GM18511 (cell line): ENCODE measurements at regions not wholly inside any gene's neighbourhood (a gene's known extent, or its start where the extent isn't known, plus 50 kb on each side); places are given as distances from the start of the nearest gene placed in this dataset.
"Not testable (repeated sequence)": the region's sequence is repeated elsewhere in the genome, so short reads cannot be mapped to it uniquely, and the experiment has no call there.

Experiments used
- ATAC-seq: cut with Tn5 transposase; IDR thresholded peaks from one replicate; pipeline ENCODE4 v1.9.1; 2021; ENCODE audit warnings: mild to moderate bottlenecking, moderate library complexity; ENCODE audit not compliant: unreplicated experiment

DNA sequence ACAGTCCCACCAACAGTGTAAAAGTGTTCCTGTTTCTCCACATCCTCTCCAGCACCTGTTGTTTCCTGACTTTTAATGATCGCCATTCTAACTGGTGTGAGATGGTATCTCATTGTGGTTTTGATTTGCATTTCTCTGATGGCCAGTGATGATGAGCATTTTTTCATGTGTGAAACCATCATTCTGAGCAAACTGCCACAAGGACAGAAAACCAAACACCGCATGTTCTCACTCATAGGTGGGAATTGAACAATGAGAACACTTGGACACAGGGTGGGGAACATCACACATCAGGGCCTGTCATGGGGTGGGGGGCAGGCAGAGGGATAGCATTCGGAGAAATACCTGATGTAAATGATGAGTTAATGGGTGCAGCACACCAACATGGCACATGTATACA is 240.8 kb downstream of the FAT3 start:
- not testable (repeated sequence) for ATAC-seq

- ATAC-seq, result no peak
These were observed 249.1 kb downstream of the FAT3 start for GRCh38 chr11:92473736-92474135.

- no peak for ATAC-seq
These were observed 250.7 kb downstream of the FAT3 start for GRCh38 chr11:92475316-92475715.

- ATAC-seq, result no peak
These were observed 251.2 kb downstream of the FAT3 start for GRCh38 chr11:92475819-92476218.

DNA sequence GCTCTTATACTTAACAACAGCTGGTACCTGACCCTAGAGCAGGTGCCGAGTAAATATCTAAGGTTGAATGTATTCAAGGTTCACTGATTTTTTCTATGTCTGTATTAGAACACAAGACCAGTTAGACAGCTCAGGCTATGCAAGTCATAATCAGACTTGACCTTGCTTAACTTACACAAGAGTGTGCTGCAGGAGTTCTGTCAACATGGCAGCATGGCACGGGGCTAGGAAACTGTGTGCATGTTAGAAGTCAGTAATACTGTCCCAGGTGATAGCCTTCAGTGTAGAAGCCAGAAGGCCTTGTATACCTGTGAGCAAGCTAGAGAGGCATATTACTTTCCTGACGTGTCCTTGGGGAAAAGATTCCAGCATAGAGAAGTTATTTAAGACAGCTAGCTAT is 253.1 kb downstream of the FAT3 start:
- ATAC-seq, result no peak

- ATAC-seq, result no peak
These were observed 255.9 kb downstream of the FAT3 start for GRCh38 chr11:92480499-92480898.

DNA sequence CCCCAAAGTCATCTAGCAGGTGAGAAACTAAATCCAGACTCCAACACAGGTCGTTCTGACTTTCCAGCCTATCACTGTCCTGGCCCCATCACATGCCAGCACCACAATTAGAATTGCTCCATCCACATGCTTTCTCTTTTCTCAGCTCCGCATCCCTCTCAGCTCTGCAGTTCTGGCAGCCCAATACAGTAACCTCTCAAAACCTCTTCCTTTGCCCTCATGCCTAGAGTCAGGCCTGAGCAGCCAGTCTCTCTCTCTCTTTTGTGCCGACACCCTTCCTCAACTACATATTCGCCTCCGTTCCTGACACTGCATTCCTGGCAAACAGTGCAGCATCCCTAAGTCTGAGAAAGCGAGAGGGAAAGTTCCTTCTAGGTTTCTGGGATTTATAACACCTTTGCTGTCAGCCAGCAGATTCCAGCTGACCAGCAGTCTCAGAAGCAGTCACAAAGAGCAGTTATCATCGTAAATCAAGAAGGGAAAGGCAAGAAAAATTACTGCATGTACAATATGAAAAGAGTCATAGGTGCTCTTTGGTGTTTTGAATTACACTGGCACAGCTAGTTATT is 258.0 kb downstream of the FAT3 start:
- ATAC-seq, result no peak

DNA sequence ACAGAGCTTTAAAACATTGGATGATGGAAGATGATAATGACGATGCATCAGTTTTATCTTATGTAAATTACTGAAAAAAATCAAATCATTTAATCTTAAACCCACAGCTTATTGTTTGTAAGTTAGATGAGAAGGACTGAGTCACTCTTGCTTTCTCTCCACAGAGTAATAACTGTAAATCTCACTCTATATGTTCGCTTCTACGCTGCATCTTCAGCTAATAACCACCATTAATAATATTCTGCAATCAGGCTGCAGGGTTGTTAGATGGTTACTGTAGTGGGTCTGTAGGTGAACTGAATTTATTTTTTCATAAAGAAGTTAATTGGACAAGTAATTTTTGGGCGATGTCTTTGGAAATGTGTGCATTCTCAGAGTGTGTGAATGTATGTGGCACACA is 260.0 kb downstream of the FAT3 start:
- no peak for ATAC-seq

DNA sequence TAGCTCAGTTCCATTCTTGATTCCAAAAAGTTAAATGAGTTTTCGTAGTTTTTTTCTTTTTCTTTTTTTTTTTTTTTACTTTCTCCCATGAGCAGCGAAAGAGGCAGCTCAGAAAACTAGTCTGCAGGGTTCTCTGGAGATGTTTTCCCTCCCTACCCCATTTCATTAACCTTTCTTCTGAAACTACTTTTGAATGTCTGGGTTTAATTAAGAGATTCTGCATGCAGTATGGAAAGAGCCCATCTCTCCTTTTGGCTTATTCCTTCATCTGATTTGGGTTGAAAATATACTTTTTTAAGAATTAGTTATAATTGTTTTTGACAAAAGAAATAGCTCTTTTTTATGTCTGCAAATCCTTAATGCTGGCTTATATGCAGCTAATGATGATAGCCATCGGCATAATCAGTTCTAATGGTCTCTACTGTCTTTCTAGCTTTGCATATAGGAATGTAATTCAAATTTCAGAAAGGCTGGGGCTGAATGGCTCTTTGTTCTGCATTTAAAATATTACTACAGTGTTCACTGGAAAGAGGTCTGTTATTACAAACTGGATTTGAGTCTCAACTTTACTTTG is 265.3 kb downstream of the FAT3 start:
- no peak for ATAC-seq

DNA sequence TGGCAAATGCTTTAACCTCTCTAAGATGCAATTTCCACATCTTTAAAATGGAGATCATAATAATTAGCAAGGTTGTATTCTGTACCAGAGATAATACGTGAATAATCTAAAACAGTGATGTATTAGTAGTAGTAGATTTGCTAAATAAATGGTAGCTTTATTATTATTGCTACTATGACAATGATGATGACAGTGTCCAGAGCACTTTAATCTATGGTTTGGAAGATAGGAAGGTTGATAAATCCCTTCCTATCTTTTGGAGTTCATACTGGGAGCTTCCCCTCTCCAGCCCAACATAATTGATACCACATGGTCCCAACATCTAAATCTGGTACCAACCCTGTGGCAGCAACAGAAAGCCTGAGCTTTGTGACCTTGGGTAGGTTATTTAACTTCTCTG is 267.8 kb downstream of the FAT3 start:
- ATAC-seq, result no peak

DNA sequence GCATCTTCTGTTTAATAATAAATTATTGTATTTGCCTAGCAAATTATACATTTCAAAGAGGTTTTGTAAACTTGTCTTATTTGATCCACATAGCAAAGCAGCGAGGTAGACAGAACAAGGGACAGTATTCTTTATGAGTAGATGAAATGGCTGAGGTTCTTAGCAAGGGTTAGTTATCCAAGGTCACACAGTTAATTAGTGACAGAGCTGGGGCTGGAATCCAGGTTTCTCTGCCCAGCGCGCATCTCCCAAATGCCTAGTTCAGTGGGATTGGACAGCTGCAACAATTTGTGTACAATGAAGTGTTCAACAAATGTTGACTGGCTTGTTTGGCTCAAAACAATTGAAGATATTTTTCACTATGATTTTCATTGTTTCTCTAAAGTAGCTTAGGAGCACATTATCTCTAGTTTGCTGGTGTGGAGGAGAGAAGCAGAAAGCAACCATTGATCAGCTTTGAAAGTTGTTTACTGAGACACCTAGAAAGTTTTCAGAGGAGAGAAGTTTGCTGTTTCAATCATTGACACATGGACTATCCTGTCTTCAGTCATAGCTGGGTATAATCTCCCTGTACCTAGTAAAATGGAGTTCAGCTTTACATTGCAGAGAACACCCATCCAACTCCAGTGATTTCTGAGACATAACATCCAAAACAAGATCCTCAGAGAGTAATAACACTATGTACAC is 270.6 kb downstream of the FAT3 start:
- no peak for ATAC-seq

DNA sequence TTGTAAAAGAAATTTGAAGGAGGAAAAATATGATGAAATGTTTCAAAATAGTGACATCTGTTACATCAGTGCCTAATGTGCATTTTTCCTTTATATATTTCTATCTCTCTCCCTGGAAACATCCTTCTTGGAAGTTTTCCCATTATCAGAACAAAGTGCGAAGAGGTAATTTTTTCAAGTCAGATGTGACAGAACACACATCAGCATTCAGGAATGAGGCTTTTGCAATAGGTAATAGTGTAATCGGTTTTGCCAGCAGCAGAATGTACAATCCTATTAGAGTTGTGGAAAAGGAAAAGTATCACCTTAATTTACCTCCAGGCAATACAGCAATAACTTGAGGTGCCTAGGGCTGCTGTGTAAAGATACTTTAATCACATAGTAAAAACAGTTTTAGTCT is 275.8 kb downstream of the FAT3 start:
- no peak for ATAC-seq

GRCh38 chr11:92501066-92501739 is 276.6 kb downstream of the FAT3 start:
- no peak for ATAC-seq

DNA sequence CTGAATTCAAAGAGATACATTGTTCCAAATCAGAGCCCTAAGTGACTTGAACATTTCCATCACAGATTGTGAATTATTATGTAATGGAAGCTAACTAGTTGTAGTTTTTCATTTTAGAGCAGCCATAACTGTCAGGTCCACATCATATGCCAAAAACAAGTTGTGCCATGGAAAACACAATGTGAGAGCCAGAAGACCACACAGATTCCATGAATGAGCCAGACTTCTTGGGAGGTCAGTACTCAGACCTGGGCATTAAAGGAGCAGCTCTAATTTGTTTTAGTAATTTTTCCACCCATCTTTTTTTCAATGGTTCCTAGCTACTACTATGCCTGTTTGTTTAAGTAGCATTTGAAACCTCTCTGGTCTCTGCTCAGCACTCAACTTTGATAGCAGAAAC is 279.4 kb downstream of the FAT3 start:
- no peak for ATAC-seq

- no peak for ATAC-seq
These were observed 279.9 kb downstream of the FAT3 start for GRCh38 chr11:92504534-92504933.

- ATAC-seq, result no peak
These were observed 281.1 kb downstream of the FAT3 start for GRCh38 chr11:92505689-92506088.

DNA sequence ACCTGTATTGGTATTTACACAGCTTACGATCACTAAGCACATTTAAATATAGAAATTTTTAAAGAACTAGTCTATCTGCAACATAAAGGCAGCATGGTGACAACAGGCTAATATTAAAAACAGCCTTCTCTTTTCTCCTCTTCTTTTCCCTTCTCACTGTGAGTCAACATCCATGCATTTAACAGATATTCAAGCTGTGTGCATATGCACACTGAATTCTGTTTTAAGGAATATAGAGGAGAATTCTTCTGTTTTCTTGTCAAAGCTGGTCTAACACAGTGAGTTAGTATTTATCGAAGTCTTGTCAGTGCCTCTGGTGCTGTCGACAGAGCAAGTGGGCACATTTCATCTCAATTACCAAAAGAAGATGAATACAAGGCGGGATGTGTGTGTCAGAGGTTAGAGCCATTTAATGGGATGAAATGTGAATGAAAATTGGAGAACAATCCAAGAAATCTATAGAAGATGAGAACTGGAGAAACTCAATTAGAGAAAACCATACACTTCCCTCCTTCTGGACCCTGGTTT is 282.3 kb downstream of the FAT3 start:
- ATAC-seq, result no peak

GRCh38 chr11:92510591-92510990 is 286.0 kb downstream of the FAT3 start:
- ATAC-seq, result no peak

DNA sequence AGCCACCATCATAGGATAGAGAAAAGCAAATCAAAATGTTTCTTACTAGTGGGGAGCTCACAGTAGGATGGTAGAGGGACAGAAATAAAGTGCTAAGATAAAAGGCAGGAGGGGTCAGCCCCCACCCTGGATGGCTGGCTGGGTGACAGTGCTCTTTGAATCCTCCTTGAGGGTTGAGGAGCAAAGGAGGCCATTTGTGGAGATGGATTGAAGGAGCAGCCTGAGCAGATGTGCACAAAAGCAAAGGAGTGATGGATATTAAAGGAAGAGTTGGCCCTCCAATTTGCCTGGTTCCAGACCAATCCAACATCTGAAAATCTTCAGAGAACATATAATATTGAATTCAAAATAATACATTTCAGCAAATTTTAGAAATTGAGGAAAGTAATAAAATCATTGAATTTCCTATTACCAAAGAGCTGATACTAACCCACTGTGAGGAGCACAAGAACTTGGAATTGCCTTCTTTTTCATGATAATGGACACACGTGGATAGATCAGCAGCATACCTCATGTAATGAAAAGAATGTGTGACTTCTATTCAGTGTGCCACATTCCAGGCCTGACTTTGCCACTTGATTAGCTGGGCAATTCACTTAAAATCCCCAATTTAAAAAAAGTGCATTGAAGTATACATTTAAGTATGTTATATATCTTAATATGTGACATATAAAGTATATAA is 287.0 kb downstream of the FAT3 start:
- ATAC-seq, result no peak

DNA sequence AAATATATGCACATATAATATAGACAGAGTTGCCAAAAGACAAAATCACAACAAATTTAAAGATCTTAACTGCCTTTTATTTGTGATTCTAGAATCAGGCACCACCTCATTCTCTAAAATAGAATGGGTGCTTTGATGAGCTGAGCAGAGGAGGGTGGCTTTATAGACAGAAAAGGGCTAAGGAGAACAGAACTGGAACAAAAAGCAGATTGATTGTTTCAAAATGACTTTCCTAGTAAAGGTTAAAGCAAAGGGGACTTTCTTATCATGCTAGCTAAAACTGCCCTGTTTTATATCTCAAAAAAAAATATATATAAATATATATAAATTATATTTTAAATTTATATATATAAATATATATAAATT is 287.6 kb downstream of the FAT3 start:
- ATAC-seq, result no peak

- no peak for ATAC-seq
These were observed 299.0 kb downstream of the FAT3 start for GRCh38 chr11:92523611-92524010.
